ENCODE measurements at regions not wholly inside any gene's neighbourhood (a gene's known extent, or its start where the extent isn't known, plus 50 kb on each side); places are given as distances from the start of the nearest gene placed in this dataset.

- TF ChIP-seq REST (IDR thresholded peaks at IDR 0.05; ENCODE audit: insufficient read depth in 1 of 2, low read depth in 2 of 2, low read length in 1 of 2) (no peak), CTCF (IDR thresholded peaks at IDR 0.05) (no peak), SIN3A (IDR thresholded peaks at IDR 0.05; ENCODE audit: borderline replicate concordance, insufficient read depth, low read depth, low read length) (no peak), POLR2AphosphoS5 (IDR thresholded peaks at IDR 0.05; ENCODE audit: low read depth, low read length) (no peak)
- ATAC-seq (no peak), DNase-seq (ENCODE audit: low read depth, low spot score) (no peak)
- Histone ChIP-seq H3K4me3 (ENCODE audit: low read depth in 2 of 2, low read length in 2 of 2) (no peak overlapping the region), H3K4me1 (ENCODE audit: control insufficient read depth, insufficient read depth, low read length) (no peaks in the 10 kb centered on the region), H3K36me3 (ENCODE audit: control insufficient read depth, insufficient read depth, low read length) (no peaks in the 10 kb centered on the region), H3K9me3 (ENCODE audit: control insufficient read depth, insufficient read depth, low read depth, low read length) (peaks cover 3% of the 10 kb centered on the region; the same call in 1 of the 2 replicates), H3K27ac (ENCODE audit: low read length) (no peak overlapping the region), H3K27me3 (ENCODE audit: control insufficient read depth, insufficient read depth, low read length) (no peaks in the 10 kb centered on the region)
- CTCF ChIA-PET = no interaction called here
- POLR2A ChIA-PET = no interaction called here
- in situ Hi-C loops (cut with HindIII; ENCODE audit: low pct_unique_long_range_greater_than_20kb, low sequenced_read_pairs) = no loop called here
- intact Hi-C loops (cut with micrococcal nuclease; ENCODE audit: unreplicated experiment) = no loop called here
- no TSS peak for BruUV-seq (replicated peaks)
These were observed 235.9 kb upstream of the DDI1 start for GRCh38 chr11:103800406-103801114.

GRCh38 chr11:103803062-103803461 is 233.4 kb upstream of the DDI1 start:
- DNase-seq (ENCODE audit: low read depth, low spot score) = no peak
- ChIA-PET CTCF (no interaction called here), POLR2A (no interaction called here)
- in situ Hi-C loops (cut with HindIII; ENCODE audit: low pct_unique_long_range_greater_than_20kb, low sequenced_read_pairs) (no loop called here), intact Hi-C loops (cut with micrococcal nuclease; ENCODE audit: unreplicated experiment) (no loop called here)
- no TSS peak for BruUV-seq (replicated peaks)
- Histone ChIP-seq H3K4me1 (ENCODE audit: control insufficient read depth, insufficient read depth, low read length) (no peaks in the 10 kb centered on the region), H3K4me3 (ENCODE audit: low read depth in 2 of 2, low read length in 2 of 2) (no peak overlapping the region), H3K9me3 (ENCODE audit: control insufficient read depth, insufficient read depth, low read depth, low read length) (peaks cover 3% of the 10 kb centered on the region; the same call in 1 of the 2 replicates), H3K27ac (ENCODE audit: low read length) (no peak overlapping the region), H3K27me3 (ENCODE audit: control insufficient read depth, insufficient read depth, low read length) (no peaks in the 10 kb centered on the region), H3K36me3 (ENCODE audit: control insufficient read depth, insufficient read depth, low read length) (no peaks in the 10 kb centered on the region)
- ATAC-seq = no peak
- no peak for TF ChIP-seq REST (IDR thresholded peaks at IDR 0.05; ENCODE audit: insufficient read depth in 1 of 2, low read depth in 2 of 2, low read length in 1 of 2)
- no peak for TF ChIP-seq CTCF (IDR thresholded peaks at IDR 0.05)
- no peak for TF ChIP-seq POLR2AphosphoS5 (IDR thresholded peaks at IDR 0.05; ENCODE audit: low read depth, low read length)
- no peak for TF ChIP-seq SIN3A (IDR thresholded peaks at IDR 0.05; ENCODE audit: borderline replicate concordance, insufficient read depth, low read depth, low read length)
- TF ChIP-seq TCF7L2 (IDR thresholded peaks at IDR 0.05; ENCODE audit: low read depth, low read length) = no peak
